Hepatocyte (in vitro differentiated cells): ENCODE measurements at regions not wholly inside any gene's neighbourhood (a gene's known extent, or its start where the extent isn't known, plus 50 kb on each side); places are given as distances from the start of the nearest gene placed in this dataset.
A peak's percentile ranks its signal among the peaks of the same experiment; 100 is the strongest.

Experiments
- DNase-seq: peaks from one replicate; pipeline ENCODE4 v3.0.0-alpha.2; 2016; ENCODE audit warnings: low spot score
- H2AFZ ChIP-seq: fragments of 200-600 bp; sonication (generic); 2 replicates; pipeline ENCODE4 v1.6.0; 2016; ENCODE audit warnings: antibody characterized with exemption, mild to moderate bottlenecking
- H3K27ac ChIP-seq: fragments of 200-600 bp; sonication (generic); 2 replicates; pipeline ENCODE4 v1.5.1; 2016; ENCODE audit warnings: mild to moderate bottlenecking
- H3K27me3 ChIP-seq: fragments of 200-600 bp; sonication (generic); 2 replicates; pipeline ENCODE4 v1.6.1; 2016
- H3K36me3 ChIP-seq: fragments of 200-600 bp; sonication (generic); replicated peaks from 2 replicates; pipeline ENCODE4 v1.5.1; 2016; ENCODE audit warnings: low read depth; ENCODE audit not compliant: insufficient read depth
- H3K4me1 ChIP-seq: fragments of 200-600 bp; sonication (generic); 2 replicates; pipeline ENCODE4 v1.5.1; 2016; ENCODE audit warnings: mild to moderate bottlenecking, moderate library complexity; ENCODE audit not compliant: insufficient read depth
- H3K4me2 ChIP-seq: fragments of 200-600 bp; sonication (generic); 2 replicates; pipeline ENCODE4 v1.6.0; 2016
- H3K4me3 ChIP-seq: fragments of 200-600 bp; sonication (generic); 2 replicates; pipeline ENCODE4 v1.5.1; 2016; ENCODE audit warnings: mild to moderate bottlenecking
- H3K79me2 ChIP-seq: fragments of 200-600 bp; sonication (generic); 2 replicates; pipeline ENCODE4 v1.6.0; 2017; ENCODE audit warnings: mild to moderate bottlenecking
- H3K9me2 ChIP-seq: fragments of 200-600 bp; sonication (generic); replicated peaks from 2 replicates; pipeline ENCODE4 v1.6.0; 2017; ENCODE audit warnings: mild to moderate bottlenecking; ENCODE audit not compliant: insufficient read depth
- H3K9me3 ChIP-seq: fragments of 200-600 bp; sonication (generic); 2 replicates; pipeline ENCODE4 v1.5.1; 2016; ENCODE audit warnings: low read depth, mild to moderate bottlenecking
- H4K20me1 ChIP-seq: fragments of 200-600 bp; sonication (generic); 2 replicates; pipeline ENCODE4 v1.6.0; 2016; ENCODE audit warnings: mild to moderate bottlenecking; ENCODE audit not compliant: insufficient read depth, poor library complexity, severe bottlenecking
- CTCF ChIP-seq: fragments of 200-600 bp; sonication (generic); IDR thresholded peaks from 2 replicates; pipeline ENCODE4 v1.5.1; 2016; ENCODE audit warnings: antibody characterized with exemption, mild to moderate bottlenecking; ENCODE audit not compliant: poor library complexity
- EZH2 ChIP-seq: fragments of 200-600 bp; sonication (generic); IDR thresholded peaks from 2 replicates; pipeline ENCODE4 v1.6.1; 2016; ENCODE audit warnings: antibody characterized with exemption, mild to moderate bottlenecking, borderline replicate concordance
- EZH2phosphoT487 ChIP-seq: fragments of 200-600 bp; sonication (generic); IDR thresholded peaks from one replicate; pipeline ENCODE4 v1.6.1; 2018; ENCODE audit warnings: antibody characterized with exemption, mild to moderate bottlenecking, low read depth, moderate library complexity; ENCODE audit not compliant: unreplicated experiment, severe bottlenecking
- WGBS: methylation state at CpG from one replicate; pipeline ENCODE4 v1.1.6; 2016; ENCODE audit warnings: low lambda C conversion rate; ENCODE audit errors: missing lambda C conversion rate; 5-methylcytosine and 5-hydroxymethylcytosine counted together

GRCh38 chr4:24472514-24473308 is 111.6 kb downstream of the DHX15 start:
- Histone ChIP-seq H3K27ac (peak overlapping the region; percentile 48), H3K4me1 (peaks cover 12% of the 10 kb centered on the region), H2AFZ (peak overlapping the region; percentile 66), H3K27me3 (peaks cover 32% of the 10 kb centered on the region), H3K79me2 (no peaks in the 10 kb centered on the region), H3K4me3 (peak overlapping the region; percentile 40), H4K20me1 (no peaks in the 10 kb centered on the region), H3K9me2 (no peaks in the 10 kb centered on the region), H3K36me3 (no peaks in the 10 kb centered on the region), H3K4me2 (peak overlapping the region; percentile 89), H3K9me3 (no peaks in the 10 kb centered on the region)
- peak; percentile 60 for TF ChIP-seq CTCF
- no peak for TF ChIP-seq EZH2phosphoT487
- TF ChIP-seq EZH2: no peak
- WGBS: under 1% methylated on average over 55 of the region's 93 CpGs
- peak; percentile 92 for DNase-seq

- TF ChIP-seq EZH2 (no peak), CTCF (peak; percentile 1)
- peak; percentile 9 for DNase-seq
- peak overlapping the region; percentile 66 for H2AFZ ChIP-seq
Observed at GRCh38 chr4:24472161-24472510, 112.2 kb downstream of the DHX15 start.

DNA sequence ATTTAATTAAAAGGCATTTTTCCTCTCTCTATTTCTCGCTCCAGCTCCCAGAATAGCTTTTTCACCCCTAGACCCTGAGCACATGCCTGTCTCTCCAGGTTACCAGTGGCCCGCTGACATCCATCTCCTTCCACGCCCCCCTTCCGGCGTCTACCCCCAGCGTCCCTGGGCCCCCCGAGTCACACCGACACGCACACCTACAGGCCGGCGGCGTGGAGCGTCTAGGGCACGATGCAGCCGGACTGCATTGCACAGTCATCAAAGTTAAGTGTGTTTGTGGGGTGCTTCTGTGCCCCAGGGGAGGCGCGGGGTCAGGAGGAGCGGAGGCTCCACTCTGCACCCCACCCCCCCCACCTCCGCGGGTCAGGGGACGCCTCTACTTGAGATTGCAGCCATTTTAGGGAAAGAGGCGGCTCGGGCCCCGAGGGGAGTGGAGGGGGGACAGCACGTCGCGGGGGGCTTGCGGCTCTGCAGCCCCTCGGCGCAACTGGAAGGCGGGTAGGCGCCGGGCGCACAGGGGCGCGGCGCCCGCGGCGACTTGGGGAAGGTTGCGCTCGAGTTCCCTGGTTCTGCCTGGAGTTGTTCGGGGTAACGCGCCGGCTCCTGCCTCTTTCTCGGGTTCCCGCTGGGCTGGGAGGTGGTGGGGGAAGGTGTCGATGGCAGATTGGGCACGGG is 112.7 kb downstream of the DHX15 start:
- no peaks in the 10 kb centered on the region for H4K20me1 ChIP-seq
- no peaks in the 10 kb centered on the region for H3K79me2 ChIP-seq
- peaks cover 12% of the 10 kb centered on the region for H3K4me1 ChIP-seq
- no peaks in the 10 kb centered on the region for H3K36me3 ChIP-seq
- peak overlapping the region; percentile 40 for H3K4me3 ChIP-seq
- H3K9me3 ChIP-seq: no peaks in the 10 kb centered on the region
- peak overlapping the region; percentile 89 for H3K4me2 ChIP-seq
- peak overlapping the region; percentile 66 for H2AFZ ChIP-seq
- peak overlapping the region; percentile 56 for H3K27ac ChIP-seq
- DNase-seq: peak; percentile 30
- no peaks in the 10 kb centered on the region for H3K9me2 ChIP-seq
- H3K27me3 ChIP-seq: peaks cover 40% of the 10 kb centered on the region
- WGBS: 1% methylated on average over 31 of the region's 50 CpGs
- TF ChIP-seq EZH2 (no peak), CTCF (no peak), EZH2phosphoT487 (no peak)

More at GRCh38 chr4:24472161-24472510, 112.2 kb downstream of the DHX15 start:
- Histone ChIP-seq H3K9me2 (no peaks in the 10 kb centered on the region), H3K36me3 (no peaks in the 10 kb centered on the region), H3K4me1 (peaks cover 12% of the 10 kb centered on the region), H4K20me1 (no peaks in the 10 kb centered on the region), H3K9me3 (no peaks in the 10 kb centered on the region), H3K27me3 (peaks cover 38% of the 10 kb centered on the region), H3K79me2 (no peaks in the 10 kb centered on the region), H3K27ac (peak overlapping the region; percentile 42), H3K4me3 (peak overlapping the region; percentile 40), H3K4me2 (peak overlapping the region; percentile 89)
- WGBS: 1% methylated on average over 10 of the region's 21 CpGs
